Brain microvascular endothelial cell (primary cell): ENCODE measurements at regions not wholly inside any gene's neighbourhood (a gene's known extent, or its start where the extent isn't known, plus 50 kb on each side); places are given as distances from the start of the nearest gene placed in this dataset.

Source experiments
- DNase-seq: peaks from one replicate; pipeline ENCODE4 v3.0.0-alpha.2; 2020
- H3K27ac ChIP-seq: fragments of 250-450 bp; sonication (Bioruptor Pico); 2 replicates; pipeline ENCODE4 v1.5.1; 2020; ENCODE audit warnings: mild to moderate bottlenecking, moderate library complexity
- H3K27me3 ChIP-seq: fragments of 250-450 bp; sonication (Bioruptor Pico); replicated peaks from 2 replicates; pipeline ENCODE4 v1.5.1; 2020; ENCODE audit warnings: mild to moderate bottlenecking
- H3K36me3 ChIP-seq: fragments of 250-450 bp; sonication (Bioruptor Pico); replicated peaks from 2 replicates; pipeline ENCODE4 v1.5.1; 2020; ENCODE audit warnings: mild to moderate bottlenecking
- H3K4me3 ChIP-seq: 2 replicates; pipeline ENCODE4 v1.5.1; 2011; ENCODE audit warnings: low read depth, mild to moderate bottlenecking, control low read depth, low read length, moderate library complexity
- in situ Hi-C: cut with HindIII; loops from 2 replicates; pipeline ENCODE4 v1.10.0; 2017; ENCODE audit warnings: low sequenced_read_pairs, low pct_ligation_motif_present
- TF ChIP-seq, protein P1 (sequence below): IDR thresholded peaks from 2 replicates; pipeline ENCODE4 v1.5.1; 2011; ENCODE audit warnings: low read depth, mild to moderate bottlenecking, moderate library complexity, low read length, control low read depth, inconsistent platforms; ENCODE audit errors: missing control alignments

- Histone ChIP-seq H3K27ac (no peak overlapping the region), H3K4me3 (no peak overlapping the region), H3K36me3 (no peaks in the 10 kb centered on the region), H3K27me3 (no peaks in the 10 kb centered on the region)
- DNase-seq, result no peak
- in situ Hi-C loops, result no loop called here
- TF ChIP-seq, protein P1, sequence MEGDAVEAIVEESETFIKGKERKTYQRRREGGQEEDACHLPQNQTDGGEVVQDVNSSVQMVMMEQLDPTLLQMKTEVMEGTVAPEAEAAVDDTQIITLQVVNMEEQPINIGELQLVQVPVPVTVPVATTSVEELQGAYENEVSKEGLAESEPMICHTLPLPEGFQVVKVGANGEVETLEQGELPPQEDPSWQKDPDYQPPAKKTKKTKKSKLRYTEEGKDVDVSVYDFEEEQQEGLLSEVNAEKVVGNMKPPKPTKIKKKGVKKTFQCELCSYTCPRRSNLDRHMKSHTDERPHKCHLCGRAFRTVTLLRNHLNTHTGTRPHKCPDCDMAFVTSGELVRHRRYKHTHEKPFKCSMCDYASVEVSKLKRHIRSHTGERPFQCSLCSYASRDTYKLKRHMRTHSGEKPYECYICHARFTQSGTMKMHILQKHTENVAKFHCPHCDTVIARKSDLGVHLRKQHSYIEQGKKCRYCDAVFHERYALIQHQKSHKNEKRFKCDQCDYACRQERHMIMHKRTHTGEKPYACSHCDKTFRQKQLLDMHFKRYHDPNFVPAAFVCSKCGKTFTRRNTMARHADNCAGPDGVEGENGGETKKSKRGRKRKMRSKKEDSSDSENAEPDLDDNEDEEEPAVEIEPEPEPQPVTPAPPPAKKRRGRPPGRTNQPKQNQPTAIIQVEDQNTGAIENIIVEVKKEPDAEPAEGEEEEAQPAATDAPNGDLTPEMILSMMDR, result no peak
Measured at GRCh38 chr7:138287549-138287948, 172.5 kb upstream of the TRIM24 start.

DNA sequence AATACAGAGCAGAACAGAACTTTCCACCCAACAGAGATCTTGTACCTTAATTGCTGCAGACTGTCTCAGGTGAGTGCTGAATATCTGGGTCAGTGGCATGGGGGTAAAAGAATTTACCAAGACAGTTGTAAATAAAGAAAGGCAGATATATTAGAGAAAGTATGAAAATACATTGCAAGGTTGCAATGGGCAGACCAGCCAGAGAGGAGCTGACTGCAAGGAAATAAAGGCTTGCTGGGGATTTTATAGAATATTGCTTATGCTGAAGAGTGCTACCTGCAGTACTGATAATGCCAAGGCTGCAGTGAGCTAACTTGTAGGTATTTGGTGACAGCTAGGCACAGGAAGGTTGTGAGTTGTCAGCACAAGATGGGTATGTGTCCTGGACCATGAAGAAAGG is 171.0 kb upstream of the TRIM24 start:
- Histone ChIP-seq H3K4me3 (no peak overlapping the region), H3K27ac (no peak overlapping the region), H3K27me3 (no peaks in the 10 kb centered on the region), H3K36me3 (no peaks in the 10 kb centered on the region)
- in situ Hi-C loops, result no loop called here
- DNase-seq, result no peak
- TF ChIP-seq, protein P1, result no peak

GRCh38 chr7:138289864-138290263 is 170.2 kb upstream of the TRIM24 start:
- no peak for DNase-seq
- Histone ChIP-seq H3K27me3 (no peaks in the 10 kb centered on the region), H3K27ac (no peak overlapping the region), H3K36me3 (no peaks in the 10 kb centered on the region), H3K4me3 (no peak overlapping the region)
- in situ Hi-C loops, result no loop called here
- TF ChIP-seq, protein P1, result no peak

DNA sequence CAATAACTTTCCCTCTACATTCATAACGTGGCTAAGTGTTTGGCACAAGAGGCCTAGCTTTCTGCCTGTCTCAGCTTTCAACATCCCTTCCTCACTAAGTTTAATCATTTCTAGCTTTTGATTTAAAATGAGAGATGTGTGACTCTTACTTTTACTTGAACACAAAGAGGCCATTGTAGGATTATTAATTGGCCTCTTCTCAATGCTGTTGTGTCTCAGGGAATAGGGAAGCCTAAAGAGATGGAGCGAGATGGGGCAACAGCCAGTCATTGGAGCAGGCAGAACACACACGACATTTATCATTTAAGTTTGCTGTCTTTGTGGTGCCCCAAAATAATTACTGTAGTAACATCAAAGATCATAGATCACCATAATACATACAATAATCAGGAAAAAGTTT is 167.1 kb upstream of the TRIM24 start:
- H3K4me3 ChIP-seq, result no peak overlapping the region
- DNase-seq, result no peak
- TF ChIP-seq, protein P1, result no peak
- H3K36me3 ChIP-seq, result no peaks in the 10 kb centered on the region
- no peaks in the 10 kb centered on the region for H3K27me3 ChIP-seq
- in situ Hi-C loops, result no loop called here
- H3K27ac ChIP-seq, result no peak overlapping the region

GRCh38 chr7:138295049-138295637 is 164.9 kb upstream of the TRIM24 start:
- TF ChIP-seq, protein P1, result no peak
- Histone ChIP-seq H3K27ac (peak overlapping the region; percentile 5), H3K27me3 (no peaks in the 10 kb centered on the region), H3K36me3 (no peaks in the 10 kb centered on the region), H3K4me3 (no peak overlapping the region)
- DNase-seq, result no peak
- in situ Hi-C loops, result no loop called here

DNA sequence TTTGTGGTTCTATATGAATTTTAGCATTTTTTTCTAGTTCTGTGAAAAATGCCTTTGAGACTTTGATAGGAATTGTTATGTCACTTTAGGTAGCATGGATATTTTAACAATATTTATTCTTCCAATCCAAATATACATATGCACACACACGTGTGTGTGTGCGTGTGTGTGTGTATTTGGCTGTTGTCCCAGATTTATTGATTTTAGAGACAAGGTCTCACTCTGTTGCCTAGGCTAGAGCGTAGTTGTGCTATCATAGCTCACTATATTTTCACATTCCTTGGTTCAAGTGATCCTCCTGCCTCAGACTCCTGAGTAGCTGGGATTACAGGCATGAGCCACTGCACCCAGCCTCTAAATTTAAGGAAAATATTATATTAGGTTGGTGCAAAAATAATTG is 162.5 kb upstream of the TRIM24 start:
- Histone ChIP-seq H3K36me3 (no peaks in the 10 kb centered on the region), H3K27ac (no peak overlapping the region), H3K27me3 (no peaks in the 10 kb centered on the region), H3K4me3 (no peak overlapping the region)
- TF ChIP-seq, protein P1, result no peak
- no peak for DNase-seq
- in situ Hi-C loops, result no loop called here
